ENCODE measurements at regions not wholly inside any gene's neighbourhood (a gene's known extent, or its start where the extent isn't known, plus 50 kb on each side); places are given as distances from the start of the nearest gene placed in this dataset.

DNA sequence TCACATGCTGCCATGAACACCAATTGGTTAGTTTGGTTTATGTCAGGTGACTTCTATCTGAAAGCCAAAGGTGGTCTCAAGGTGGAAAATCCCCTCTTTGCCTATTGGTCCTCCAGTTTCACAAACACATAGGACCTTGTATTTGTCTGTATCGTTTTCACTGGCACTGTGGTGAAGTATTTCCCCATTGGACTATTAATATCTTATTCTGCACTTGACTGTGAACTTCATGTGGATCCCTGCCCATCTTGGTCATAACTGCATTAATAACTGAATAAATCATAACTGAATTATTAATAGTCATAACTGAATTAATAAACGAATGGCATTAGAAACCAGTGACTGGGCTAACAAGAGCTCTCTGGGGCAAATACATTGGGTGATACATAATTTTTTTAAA lies 341.3 kb upstream of the ADAMTS9 start:
- DNase-seq (ENCODE audit: low read depth): no peak
- H3K4me3 ChIP-seq (ENCODE audit: low read depth, low read length): no peak overlapping the region
- TF ChIP-seq, protein P1, sequence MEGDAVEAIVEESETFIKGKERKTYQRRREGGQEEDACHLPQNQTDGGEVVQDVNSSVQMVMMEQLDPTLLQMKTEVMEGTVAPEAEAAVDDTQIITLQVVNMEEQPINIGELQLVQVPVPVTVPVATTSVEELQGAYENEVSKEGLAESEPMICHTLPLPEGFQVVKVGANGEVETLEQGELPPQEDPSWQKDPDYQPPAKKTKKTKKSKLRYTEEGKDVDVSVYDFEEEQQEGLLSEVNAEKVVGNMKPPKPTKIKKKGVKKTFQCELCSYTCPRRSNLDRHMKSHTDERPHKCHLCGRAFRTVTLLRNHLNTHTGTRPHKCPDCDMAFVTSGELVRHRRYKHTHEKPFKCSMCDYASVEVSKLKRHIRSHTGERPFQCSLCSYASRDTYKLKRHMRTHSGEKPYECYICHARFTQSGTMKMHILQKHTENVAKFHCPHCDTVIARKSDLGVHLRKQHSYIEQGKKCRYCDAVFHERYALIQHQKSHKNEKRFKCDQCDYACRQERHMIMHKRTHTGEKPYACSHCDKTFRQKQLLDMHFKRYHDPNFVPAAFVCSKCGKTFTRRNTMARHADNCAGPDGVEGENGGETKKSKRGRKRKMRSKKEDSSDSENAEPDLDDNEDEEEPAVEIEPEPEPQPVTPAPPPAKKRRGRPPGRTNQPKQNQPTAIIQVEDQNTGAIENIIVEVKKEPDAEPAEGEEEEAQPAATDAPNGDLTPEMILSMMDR (IDR thresholded peaks at IDR 0.05; ENCODE audit: insufficient read depth, low read length): no peak

GRCh38 chr3:65028024-65028423 lies 340.2 kb upstream of the ADAMTS9 start:
- TF ChIP-seq, protein P1 (IDR thresholded peaks at IDR 0.05; ENCODE audit: insufficient read depth, low read length): no peak
- no peak overlapping the region for H3K4me3 ChIP-seq (ENCODE audit: low read depth, low read length)
- DNase-seq (ENCODE audit: low read depth): no peak

GRCh38 chr3:65027335-65027734 lies 339.5 kb upstream of the ADAMTS9 start:
- TF ChIP-seq, protein P1 (IDR thresholded peaks at IDR 0.05; ENCODE audit: insufficient read depth, low read length): no peak
- no peak overlapping the region for H3K4me3 ChIP-seq (ENCODE audit: low read depth, low read length)

DNA sequence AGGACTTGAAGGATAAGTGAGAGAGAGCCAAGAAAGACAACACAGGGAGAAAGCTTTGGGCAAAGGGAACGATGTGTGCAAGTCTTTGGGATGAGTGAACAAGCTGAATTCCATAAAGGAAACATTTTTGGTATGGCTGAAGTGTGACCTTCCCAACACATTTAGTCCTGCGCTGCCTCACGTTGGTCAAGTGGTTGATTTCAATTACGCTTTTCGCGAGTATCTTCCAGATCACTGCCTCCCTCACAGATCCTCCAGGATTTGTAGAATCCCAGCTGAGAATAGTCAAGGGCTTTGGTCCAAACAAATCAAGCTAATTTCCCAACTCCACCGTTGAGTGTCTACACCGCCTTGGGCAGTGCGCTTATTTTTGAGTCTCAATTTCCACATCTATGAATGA lies 338.4 kb upstream of the ADAMTS9 start:
- DNase-seq (ENCODE audit: low read depth): no peak
- TF ChIP-seq, protein P1 (IDR thresholded peaks at IDR 0.05; ENCODE audit: insufficient read depth, low read length): no peak
- H3K4me3 ChIP-seq (ENCODE audit: low read depth, low read length): no peak overlapping the region

More at GRCh38 chr3:65027335-65027734, 339.5 kb upstream of the ADAMTS9 start:
- DNase-seq (ENCODE audit: low read depth): no peak

DNA sequence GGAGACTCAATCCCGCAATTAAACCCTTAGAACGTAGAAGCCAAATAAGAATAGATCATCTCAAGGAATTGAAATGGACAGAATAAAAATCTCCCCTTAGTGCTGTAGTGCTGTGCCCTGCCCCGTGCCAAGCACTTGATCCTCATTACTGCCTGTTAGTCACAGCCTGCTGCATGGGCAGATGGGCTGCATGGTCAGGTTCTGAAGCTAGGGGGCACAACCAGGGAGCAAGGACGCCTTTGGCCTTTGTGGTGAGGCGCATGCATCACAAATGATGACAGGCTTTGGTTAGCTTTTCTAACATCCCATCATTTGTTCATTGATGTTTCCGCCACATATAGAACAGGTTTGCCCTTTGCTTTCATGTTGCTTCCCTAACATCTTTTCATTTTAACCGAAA lies 336.3 kb upstream of the ADAMTS9 start:
- H3K4me3 ChIP-seq (ENCODE audit: low read depth, low read length): no peak overlapping the region
- TF ChIP-seq, protein P1 (IDR thresholded peaks at IDR 0.05; ENCODE audit: insufficient read depth, low read length): no peak
- no peak for DNase-seq (ENCODE audit: low read depth)

GRCh38 chr3:65020281-65021160 lies 332.7 kb upstream of the ADAMTS9 start:
- no peak for DNase-seq (ENCODE audit: low read depth)
- TF ChIP-seq, protein P1 (IDR thresholded peaks at IDR 0.05; ENCODE audit: insufficient read depth, low read length): no peak
- no peak overlapping the region for H3K4me3 ChIP-seq (ENCODE audit: low read depth, low read length)

Data from fibroblast of the aortic adventitia (primary cell).